Endodermal cell (in vitro differentiated cells): ENCODE measurements at regions not wholly inside any gene's neighbourhood (a gene's known extent, or its start where the extent isn't known, plus 50 kb on each side); places are given as distances from the start of the nearest gene placed in this dataset.

Experiments used
- DNase-seq: peaks from one replicate; pipeline ENCODE4 v3.0.0-alpha.2; 2017
- H3K27ac ChIP-seq: 2 replicates; pipeline ENCODE4 v1.5.1; 2013; ENCODE audit warnings: mild to moderate bottlenecking, low read depth, low read length, moderate library complexity
- H3K27me3 ChIP-seq: 2 replicates; pipeline ENCODE4 v1.6.1; 2013; ENCODE audit warnings: mild to moderate bottlenecking, low read length, moderate library complexity; ENCODE audit not compliant: insufficient read depth, control insufficient read depth, poor library complexity, severe bottlenecking
- H3K36me3 ChIP-seq: 2 replicates; pipeline ENCODE4 v1.7.0; 2013; ENCODE audit warnings: mild to moderate bottlenecking, low read length, moderate library complexity; ENCODE audit not compliant: control insufficient read depth, insufficient read depth
- H3K4me1 ChIP-seq: one replicate; pipeline ENCODE4 v1.7.0; 2013; ENCODE audit warnings: low read length; ENCODE audit not compliant: control insufficient read depth, insufficient read depth
- H3K4me3 ChIP-seq: 2 replicates; pipeline ENCODE4 v1.5.1; 2013; ENCODE audit warnings: mild to moderate bottlenecking, low read length, moderate library complexity
- H3K9ac ChIP-seq: 2 replicates; pipeline ENCODE4 v1.6.1; 2013; ENCODE audit warnings: mild to moderate bottlenecking, low read length, moderate library complexity; ENCODE audit not compliant: poor library complexity, severe bottlenecking; ENCODE audit errors: extremely low read depth
- H3K9me3 ChIP-seq: 2 replicates; pipeline ENCODE4 v1.6.1; 2013; ENCODE audit warnings: mild to moderate bottlenecking, low read length, moderate library complexity; ENCODE audit not compliant: control insufficient read depth
- H3K27ac Mint-ChIP-seq: 2 replicates; pipeline ENCODE4 v1.8.0; 2020; ENCODE audit warnings: mixed read lengths
- H3K27me3 Mint-ChIP-seq: 2 replicates; pipeline ENCODE4 v1.8.0; 2021; ENCODE audit warnings: mild to moderate bottlenecking, mixed read lengths; ENCODE audit not compliant: insufficient read depth
- H3K36me3 Mint-ChIP-seq: 2 replicates; pipeline ENCODE4 v1.8.0; 2020; ENCODE audit warnings: low read depth, mixed read lengths
- H3K4me1 Mint-ChIP-seq: 2 replicates; pipeline ENCODE4 v1.8.0; 2020; ENCODE audit warnings: mixed read lengths
- H3K4me3 Mint-ChIP-seq: 2 replicates; pipeline ENCODE4 v1.8.0; 2020; ENCODE audit warnings: mild to moderate bottlenecking, moderate library complexity, mixed read lengths
- H3K9me3 Mint-ChIP-seq: 2 replicates; pipeline ENCODE4 v1.8.0; 2020; ENCODE audit warnings: mild to moderate bottlenecking, mixed read lengths
- WGBS, 2 experiments: methylation state at CpG; one replicate each; pipeline versions ENCODE4 v1.1.5 to v1.1.7; 2013; ENCODE audit warnings: missing lambda C conversion rate in 2 of 2, mixed read lengths in 1 of 2; ENCODE audit not compliant: insufficient coverage in 1 of 2, insufficient read length in 1 of 2; 5-methylcytosine and 5-hydroxymethylcytosine counted together
- TF ChIP-seq, protein P1 (sequence below): fragments of 200-600 bp; sonication (generic); conservative IDR thresholded peaks from 2 replicates; pipeline ENCODE4 v1.5.0; 2021; ENCODE audit warnings: antibody characterized with exemption, mild to moderate bottlenecking

DNA sequence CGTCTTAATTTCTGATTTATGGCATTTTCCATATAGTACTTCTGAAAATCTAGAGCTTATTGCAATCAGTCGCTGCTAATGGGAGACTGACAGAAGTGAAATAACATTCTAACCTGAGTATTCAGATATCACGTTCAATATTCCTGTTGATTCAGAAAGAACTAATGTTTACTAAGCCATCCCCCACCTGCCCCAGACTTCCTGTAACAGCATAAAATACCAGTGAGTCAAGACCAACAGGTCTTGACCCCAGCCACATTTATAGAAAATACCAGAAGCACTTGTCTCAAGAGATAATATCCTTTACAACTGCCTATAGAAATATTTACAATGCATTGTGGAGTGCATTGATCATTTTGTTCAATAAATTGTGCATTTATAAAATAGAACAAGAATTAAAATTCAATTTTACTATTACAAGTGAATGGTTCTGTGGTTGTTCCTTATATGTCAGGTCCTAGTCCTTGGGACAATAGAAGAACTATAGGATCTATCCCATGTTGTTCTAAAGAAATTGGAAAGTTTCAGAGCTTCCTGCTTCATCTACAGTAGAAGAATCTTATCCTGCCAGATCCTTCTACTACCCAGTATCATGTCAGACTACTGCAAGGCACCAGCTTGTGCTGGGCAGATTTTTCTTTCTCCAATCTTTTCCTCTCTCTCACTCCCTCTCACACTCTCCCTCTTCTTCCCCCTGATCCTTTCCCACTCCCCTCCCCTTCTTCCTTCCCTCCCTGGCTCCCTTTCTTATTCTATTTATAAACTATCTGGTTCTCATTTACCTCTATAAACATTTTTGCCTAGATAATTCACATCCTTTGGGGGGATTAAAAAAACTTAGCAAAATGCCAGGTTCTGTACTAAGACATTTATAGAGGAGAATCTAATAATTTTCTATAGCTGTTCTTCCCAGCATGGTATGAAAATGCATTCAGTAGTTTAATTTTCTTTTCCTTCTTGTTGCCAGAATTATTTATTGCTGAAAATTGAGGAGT is 629.9 kb downstream of the DIAPH3 start:
- 78 to 86% methylated on average over 1 to 3 of the region's 3 CpGs for WGBS, 2 experiments
- Mint-ChIP-seq H3K9me3 (no peaks in the 10 kb centered on the region), H3K27me3 (no peaks in the 10 kb centered on the region), H3K36me3 (no peaks in the 10 kb centered on the region), H3K27ac (peak overlapping the region; percentile 80), H3K4me1 (peaks cover 37% of the 10 kb centered on the region), H3K4me3 (no peak overlapping the region)
- H3K4me3 ChIP-seq, result no peak overlapping the region
- peaks cover 14% of the 10 kb centered on the region for H3K4me1 ChIP-seq
- TF ChIP-seq, protein P1, sequence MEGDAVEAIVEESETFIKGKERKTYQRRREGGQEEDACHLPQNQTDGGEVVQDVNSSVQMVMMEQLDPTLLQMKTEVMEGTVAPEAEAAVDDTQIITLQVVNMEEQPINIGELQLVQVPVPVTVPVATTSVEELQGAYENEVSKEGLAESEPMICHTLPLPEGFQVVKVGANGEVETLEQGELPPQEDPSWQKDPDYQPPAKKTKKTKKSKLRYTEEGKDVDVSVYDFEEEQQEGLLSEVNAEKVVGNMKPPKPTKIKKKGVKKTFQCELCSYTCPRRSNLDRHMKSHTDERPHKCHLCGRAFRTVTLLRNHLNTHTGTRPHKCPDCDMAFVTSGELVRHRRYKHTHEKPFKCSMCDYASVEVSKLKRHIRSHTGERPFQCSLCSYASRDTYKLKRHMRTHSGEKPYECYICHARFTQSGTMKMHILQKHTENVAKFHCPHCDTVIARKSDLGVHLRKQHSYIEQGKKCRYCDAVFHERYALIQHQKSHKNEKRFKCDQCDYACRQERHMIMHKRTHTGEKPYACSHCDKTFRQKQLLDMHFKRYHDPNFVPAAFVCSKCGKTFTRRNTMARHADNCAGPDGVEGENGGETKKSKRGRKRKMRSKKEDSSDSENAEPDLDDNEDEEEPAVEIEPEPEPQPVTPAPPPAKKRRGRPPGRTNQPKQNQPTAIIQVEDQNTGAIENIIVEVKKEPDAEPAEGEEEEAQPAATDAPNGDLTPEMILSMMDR, result no peak
- H3K9me3 ChIP-seq, result no peaks in the 10 kb centered on the region
- DNase-seq, result no peak
- H3K36me3 ChIP-seq, result no peaks in the 10 kb centered on the region
- no peak overlapping the region for H3K9ac ChIP-seq
- H3K27ac ChIP-seq, result no peak overlapping the region
- H3K27me3 ChIP-seq, result no peaks in the 10 kb centered on the region

DNA sequence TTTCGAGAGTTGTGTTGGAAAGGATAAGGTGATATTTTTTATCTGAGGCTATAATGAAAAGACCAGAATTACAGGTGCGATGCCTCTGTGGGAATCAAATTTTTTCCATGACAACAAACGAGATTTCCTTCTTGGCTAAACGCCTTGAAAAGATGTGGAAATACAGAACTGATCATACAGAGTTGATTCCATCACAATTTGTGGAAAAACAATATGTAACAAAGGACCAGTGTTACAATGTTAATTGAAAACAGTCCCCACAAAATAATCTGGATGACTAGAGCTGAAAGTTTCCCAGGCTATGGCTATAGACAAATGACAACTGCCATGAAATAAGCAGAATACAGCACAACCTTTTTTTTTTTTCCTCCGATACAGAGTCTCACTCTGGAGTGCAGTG is 628.9 kb downstream of the DIAPH3 start:
- Histone ChIP-seq H3K9me3 (no peaks in the 10 kb centered on the region), H3K4me3 (no peak overlapping the region), H3K27me3 (no peaks in the 10 kb centered on the region), H3K36me3 (no peaks in the 10 kb centered on the region), H3K27ac (no peak overlapping the region), H3K4me1 (peaks cover 14% of the 10 kb centered on the region), H3K9ac (no peak overlapping the region)
- no peaks in the 10 kb centered on the region for H3K9me3 Mint-ChIP-seq
- peaks cover 37% of the 10 kb centered on the region for H3K4me1 Mint-ChIP-seq
- no peak overlapping the region for H3K27ac Mint-ChIP-seq
- DNase-seq, result no peak
- H3K36me3 Mint-ChIP-seq, result no peaks in the 10 kb centered on the region
- TF ChIP-seq, protein P1, result no peak
- 89 to 95% methylated on average over 5 of the region's 5 CpGs for WGBS, 2 experiments
- H3K4me3 Mint-ChIP-seq, result no peak overlapping the region
- no peaks in the 10 kb centered on the region for H3K27me3 Mint-ChIP-seq

DNA sequence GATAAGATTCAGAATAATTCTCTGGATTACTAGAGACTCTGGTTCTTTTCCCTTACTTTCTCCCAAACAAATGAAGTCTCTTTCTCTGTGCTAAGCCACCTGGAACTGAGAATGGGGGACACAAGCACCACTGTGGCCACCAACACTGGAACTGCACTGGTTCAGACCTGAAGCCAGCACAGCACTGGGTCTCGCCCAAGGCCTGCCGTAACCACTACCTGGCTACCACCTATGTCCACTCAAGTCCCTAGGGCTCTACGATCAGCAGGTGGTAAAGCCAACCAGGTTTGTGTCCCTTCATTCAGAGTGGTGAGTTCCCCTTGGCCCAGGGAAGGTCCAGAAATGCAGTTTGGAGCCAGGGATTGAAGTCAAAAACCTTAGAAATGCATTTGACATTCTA is 626.2 kb downstream of the DIAPH3 start:
- no peaks in the 10 kb centered on the region for H3K36me3 Mint-ChIP-seq
- TF ChIP-seq, protein P1, result no peak
- 97 to 100% methylated on average over 2 to 3 of the region's 3 CpGs for WGBS, 2 experiments
- no peak overlapping the region for H3K9ac ChIP-seq
- no peak for DNase-seq
- H3K4me3 Mint-ChIP-seq, result no peak overlapping the region
- H3K36me3 ChIP-seq, result no peaks in the 10 kb centered on the region
- no peak overlapping the region for H3K27ac Mint-ChIP-seq
- H3K4me1 Mint-ChIP-seq, result peaks cover 32% of the 10 kb centered on the region
- H3K27me3 Mint-ChIP-seq, result no peaks in the 10 kb centered on the region
- no peaks in the 10 kb centered on the region for H3K9me3 Mint-ChIP-seq
- H3K27ac ChIP-seq, result no peak overlapping the region
- H3K27me3 ChIP-seq, result no peaks in the 10 kb centered on the region
- H3K4me3 ChIP-seq, result no peak overlapping the region
- H3K4me1 ChIP-seq, result peaks cover 7% of the 10 kb centered on the region
- no peaks in the 10 kb centered on the region for H3K9me3 ChIP-seq
